Sciatic nerve (tissue), 2 donors: ENCODE measurements at regions not wholly inside any gene's neighbourhood (a gene's known extent, or its start where the extent isn't known, plus 50 kb on each side); places are given as distances from the start of the nearest gene placed in this dataset.

Source experiments
- ATAC-seq: fragments of 200-7000 bp; cut with Tn5 transposase; one replicate; pipeline ENCODE4 v1.9.1; 2020; ENCODE audit warnings: mild to moderate bottlenecking, moderate library complexity
- DNase-seq: peaks from one replicate; pipeline ENCODE4 v3.0.0-alpha.2; 2020; ENCODE audit warnings: low spot score
- intact Hi-C: fragments of 100-400 bp; cut with DNase I; formaldehyde crosslinking; loops from one replicate; pipeline ENCODE4 v1.14.2; 2022
- donor health status: DM: no; HTN: no; CAD: no.
- donor health status: DM: no; HTN: no; CAD: no.

- DNase-seq (no peak), ATAC-seq (no peak)
- intact Hi-C loops, result no loop called here
These were observed 56.4 kb upstream of the IRX3 start for GRCh38 chr16:54342966-54343365.

DNA sequence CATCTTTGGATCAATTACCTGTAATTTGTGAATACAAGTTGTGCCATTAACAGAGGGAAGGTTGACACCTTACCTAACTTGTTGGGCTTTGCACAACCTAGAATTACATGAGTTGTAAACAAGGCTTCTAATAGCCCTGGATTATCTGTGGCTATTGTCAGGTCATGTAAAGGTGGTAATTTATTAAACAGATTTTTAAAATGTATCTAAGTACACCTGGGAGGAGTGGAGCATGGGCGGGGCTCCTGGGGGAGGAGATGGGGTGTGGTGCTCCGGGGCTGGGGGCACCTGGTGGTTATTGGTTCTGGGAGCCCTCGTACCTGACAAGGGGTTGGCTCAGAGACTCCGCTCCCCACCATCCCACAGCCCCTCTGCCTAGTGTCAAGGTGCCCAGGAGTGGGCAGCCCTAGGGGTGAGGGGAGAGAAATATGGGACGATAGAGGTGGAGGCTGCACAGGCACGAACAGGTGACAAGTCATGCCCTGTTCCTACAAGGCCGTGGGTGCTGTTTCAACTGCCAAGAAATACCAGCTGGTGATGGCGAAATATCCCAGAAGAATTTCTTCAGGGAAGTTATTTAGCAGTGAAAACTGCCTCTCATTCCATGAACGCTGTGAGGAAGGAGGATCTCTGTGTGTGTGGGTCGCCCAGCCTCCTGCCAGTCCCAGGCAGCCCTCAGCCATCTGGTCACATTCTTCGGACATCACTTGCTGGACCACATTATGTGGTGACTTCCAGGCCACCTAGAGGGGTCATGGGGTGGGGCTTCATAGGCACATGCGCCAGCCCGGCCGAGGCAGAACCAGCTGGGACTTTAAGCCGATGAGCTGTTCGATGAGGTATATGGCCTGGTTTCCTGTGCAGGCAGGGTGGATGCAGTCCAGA is 55.5 kb upstream of the IRX3 start:
- intact Hi-C loops, result no loop called here
- ATAC-seq (no peak), DNase-seq (no peak)

DNA sequence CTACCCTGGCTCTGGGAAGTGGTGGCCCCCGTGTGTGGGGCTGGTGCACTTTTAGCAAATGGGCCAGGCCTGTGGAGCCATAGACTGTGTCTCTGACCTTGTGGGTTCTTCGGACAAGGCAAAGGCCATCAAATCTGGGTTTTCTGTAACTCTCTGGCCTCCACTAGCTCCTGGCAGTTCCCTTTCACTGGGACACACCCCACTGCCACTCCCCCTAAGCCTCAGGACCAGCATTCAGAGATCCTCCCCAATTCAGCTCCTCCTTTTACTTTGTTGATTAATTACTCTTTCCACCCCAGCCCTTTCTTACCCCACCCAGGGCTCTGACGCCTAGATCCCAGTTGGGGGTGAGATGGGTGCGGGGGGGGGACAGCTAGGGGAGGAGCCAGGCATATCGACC is 53.9 kb upstream of the IRX3 start:
- intact Hi-C loops, result no loop called here
- ATAC-seq (no peak), DNase-seq (no peak)

GRCh38 chr16:54336631-54337204 is 50.1 kb upstream of the IRX3 start:
- ATAC-seq, result no peak
- intact Hi-C loops, result no loop called here
- no peak for DNase-seq
